NCI-H146 treated with DMSO at 0.1 percent for 48 hours (cell line): ENCODE measurements at regions not wholly inside any gene's neighbourhood (a gene's known extent, or its start where the extent isn't known, plus 50 kb on each side); places are given as distances from the start of the nearest gene placed in this dataset.

Experiments
- DNase-seq: peaks from one replicate; lab custom pipeline; 2025; ENCODE audit not compliant: unreplicated experiment; lab: John Stamatoyannopoulos, UW

DNA sequence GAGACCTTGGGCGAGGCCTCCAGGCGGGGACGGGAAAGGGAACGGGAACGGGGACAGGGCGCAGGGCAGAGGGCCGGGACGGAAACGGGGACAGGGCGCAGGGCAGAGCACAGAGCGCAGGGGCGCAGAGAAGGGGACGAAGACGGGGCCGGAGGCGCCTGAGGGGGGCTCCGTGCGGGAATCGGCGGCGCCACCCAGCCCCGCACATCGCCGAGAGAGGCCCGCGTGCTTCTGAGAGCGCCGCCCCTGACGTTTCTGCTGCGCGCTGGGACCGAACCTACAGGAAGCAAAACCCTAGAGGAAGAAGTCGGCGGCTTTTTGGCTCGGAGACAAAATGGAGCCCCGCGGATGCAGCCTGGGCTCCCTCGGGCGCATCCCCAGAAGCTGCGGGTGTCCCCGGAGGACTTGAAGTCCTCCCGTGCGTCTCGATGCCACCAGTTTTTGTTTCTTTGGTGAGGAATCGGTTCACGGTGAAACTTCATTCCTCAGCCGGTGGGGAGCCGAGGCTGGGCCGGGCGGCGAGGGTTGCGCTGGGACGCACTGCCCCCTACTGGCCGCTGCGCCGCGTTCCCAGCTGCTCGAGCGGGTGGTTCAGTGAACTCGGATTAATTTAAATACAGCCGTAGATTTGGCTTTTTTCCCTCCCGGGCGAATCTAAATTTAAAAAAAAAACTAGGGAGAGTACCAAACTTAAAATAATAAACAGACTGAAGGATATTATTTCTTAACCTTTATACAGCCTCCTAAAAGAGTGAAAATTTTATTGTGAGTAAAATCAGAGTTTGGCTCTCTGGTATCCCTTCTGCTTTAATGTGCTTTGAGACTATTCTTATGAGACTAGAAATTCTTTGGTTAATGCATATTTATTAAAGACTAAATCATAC is 350.0 kb upstream of the ARGLU1 start:
- DNase-seq = peak; percentile 33

DNA sequence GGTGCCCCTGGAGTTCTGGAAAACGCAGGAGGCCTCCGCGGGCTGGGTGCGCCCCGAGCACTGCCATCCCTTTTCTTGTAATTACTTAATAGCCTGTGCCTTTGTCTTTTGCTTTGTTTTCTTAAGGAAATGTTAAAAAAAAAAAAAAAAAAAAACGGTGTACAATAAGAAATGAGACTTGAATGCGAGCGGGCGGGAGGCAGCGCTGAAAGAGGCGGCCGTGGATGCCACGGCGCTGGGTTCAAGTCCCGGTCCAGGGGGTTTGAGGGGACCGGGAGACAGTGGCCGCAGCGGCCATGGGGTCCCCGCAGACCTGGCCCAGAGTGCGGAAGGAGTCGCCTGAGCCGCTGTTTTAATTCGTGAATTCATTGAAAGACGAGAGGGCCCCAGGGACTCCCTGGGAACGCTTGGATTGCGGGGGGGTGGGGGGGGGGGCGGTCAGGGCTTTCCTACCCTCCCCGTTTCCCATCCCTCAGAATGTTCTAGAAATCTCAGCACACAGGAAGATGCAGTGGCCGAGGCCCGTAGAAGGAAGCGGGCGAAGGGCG is 349.2 kb upstream of the ARGLU1 start:
- no peak for DNase-seq

DNA sequence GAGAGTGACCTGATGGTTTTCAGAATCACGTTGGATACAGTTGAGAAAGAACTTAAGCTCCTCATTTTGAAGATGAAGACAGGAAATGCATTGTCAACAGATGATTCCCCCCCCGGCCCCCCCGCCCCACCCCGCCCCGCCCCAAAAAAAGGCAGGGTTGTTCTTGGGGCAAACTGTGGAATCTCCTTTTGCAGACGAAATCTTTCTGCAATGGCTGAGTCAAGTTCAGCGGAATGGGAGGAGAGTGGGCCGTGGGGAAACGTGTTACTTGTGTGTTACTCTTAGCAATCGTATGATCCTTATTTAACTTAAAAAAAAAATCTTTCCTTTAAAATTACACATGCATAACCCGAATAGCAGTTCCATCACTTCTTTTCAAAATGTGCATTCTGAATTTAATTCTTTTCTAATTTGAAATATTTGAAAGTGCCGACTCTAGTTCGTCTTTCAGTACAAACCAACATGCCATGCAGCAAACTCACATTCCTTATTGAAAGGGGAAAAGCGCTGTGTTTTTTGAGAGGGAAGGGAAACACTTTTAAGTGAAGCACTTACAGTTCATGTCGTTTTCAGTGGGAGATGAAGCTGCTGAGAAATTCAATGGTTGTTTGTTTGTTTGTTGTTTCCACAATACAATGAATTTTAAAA is 348.5 kb upstream of the ARGLU1 start:
- no peak for DNase-seq

DNA sequence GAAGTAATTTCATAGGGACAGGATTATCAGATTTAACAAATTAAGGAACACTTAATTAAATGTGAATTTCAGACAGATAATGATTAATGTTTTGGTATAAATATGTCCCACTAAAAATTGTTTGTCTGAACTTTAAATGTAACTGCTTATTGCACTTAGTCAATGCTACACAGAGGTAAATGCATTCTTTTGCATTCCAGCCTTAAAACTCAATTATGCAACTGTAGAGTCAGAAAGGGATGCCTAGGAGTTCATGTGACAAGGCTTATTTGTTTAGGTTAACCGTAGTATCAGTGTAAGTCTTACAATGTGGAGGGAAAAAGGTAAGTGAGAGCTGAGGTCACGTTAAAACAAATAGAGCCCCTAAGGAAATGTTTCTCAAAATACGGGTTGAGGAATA is 347.2 kb upstream of the ARGLU1 start:
- no peak for DNase-seq

DNA sequence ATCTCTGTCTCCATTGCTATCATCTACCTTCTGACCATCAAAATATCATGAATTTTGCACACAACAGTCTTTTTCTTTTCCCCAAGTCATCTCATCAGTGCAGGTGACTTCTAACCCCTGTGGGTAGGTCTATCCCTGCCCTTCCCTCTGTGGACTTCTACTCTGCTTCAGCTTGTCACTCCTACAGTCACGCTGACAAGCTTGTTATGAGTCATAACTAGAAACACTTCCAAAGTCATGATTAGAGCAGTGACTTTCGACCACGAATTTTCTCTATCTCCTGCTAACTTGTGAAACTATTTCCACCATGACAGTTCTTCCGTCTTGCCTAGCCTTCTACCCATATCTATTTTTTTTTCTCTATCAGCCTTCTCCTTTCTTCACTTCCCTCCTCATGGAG is 343.7 kb upstream of the ARGLU1 start:
- no peak for DNase-seq

DNA sequence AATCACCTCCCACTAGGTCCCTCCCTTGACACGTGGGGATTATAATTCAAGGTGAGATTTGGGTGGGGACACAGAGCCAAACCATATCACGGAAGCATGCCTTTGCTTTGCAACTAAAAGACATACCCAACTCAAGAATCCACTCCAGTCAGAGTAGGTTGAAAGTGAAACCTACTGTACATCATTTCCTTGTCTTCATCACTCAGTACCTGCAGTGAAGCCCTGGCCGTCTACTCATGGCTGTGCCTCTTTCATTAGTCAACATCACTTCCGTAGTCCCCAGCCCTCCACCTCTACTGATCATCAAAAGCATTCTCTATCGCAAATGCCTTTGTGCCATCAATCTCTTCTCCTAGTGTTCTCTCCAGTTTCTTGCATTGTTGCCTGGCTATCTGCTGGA is 343.1 kb upstream of the ARGLU1 start:
- no peak for DNase-seq

DNA sequence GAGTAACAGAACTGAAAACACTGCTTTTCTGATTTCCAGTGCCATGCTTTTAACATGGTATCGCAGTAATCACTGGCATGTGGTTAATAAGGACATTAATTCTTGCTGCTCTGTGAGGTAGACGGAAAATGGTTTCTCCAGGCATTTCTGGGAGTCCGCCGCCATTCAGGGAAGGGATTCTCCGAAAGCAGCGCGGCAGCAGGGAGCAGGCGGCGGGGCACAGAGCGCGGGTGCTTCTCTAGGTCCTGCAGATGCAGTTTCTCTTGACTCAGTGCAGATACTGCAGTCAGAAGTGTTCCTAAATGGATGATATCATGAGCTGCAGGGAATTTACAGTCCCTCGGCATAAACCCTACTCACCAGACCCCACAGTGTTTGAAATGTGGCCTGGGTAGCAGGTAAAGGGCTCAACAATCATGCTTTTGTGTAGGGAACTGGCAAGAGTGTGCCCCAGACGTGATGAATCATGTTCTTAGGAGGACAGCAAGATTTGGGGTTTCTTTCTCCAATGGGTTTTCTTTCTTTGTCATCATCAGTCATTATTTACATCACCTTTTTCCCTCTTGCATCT is 338.6 kb upstream of the ARGLU1 start:
- DNase-seq = no peak

DNA sequence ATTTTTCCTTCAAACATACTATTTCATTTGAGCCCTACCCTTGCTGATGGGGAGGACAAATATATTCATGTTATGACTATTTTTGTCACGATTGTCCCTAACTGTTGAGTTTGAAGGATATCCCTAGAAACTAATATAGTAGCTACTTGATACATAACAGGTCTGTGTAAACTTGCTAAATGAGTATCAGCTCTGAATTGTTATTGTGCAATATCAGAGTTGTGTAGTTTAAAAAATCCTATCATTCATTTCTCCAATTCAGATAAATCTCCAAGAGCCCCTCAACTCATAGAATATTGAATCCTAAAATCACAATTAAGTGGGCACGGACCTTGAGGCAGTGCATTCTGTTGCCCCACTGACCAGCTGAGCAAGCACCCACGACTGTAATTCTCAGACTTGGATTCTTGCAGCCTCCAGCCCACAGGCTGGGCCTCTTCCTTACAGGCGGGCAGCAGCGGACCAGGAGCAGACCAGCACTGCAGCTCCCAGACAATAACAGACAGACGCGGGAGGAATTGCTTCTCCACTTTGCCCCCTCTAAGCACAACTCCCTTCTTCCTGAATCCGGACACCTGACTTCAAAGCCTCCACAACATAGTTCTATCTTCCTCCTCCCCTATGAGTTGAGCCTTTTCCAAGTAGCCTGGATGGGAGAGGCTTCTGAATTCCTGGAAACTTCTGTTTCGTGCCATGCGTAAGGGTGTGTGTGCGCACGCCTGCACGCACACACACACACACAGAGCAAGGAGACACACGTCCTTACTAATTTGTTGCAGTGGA is 337.6 kb upstream of the ARGLU1 start:
- DNase-seq = no peak

DNA sequence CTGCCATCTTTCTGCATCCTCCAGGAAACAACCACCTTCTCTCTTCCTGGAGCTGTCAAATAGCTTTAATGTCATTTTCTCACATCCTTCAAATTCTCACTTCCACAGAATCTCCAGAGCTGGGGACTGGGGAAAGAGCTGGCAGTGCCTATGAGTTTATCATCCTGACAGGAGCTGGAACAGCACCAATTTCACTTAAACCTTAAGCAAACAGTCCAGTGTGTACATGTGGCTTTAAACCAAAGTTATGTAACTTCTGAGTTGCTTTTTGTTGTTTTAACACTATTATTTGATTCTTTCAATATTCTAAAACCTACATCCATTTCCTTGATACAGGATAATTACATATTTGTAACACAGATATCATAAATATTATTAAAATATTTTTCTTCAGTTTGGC is 331.5 kb upstream of the ARGLU1 start:
- no peak for DNase-seq

DNA sequence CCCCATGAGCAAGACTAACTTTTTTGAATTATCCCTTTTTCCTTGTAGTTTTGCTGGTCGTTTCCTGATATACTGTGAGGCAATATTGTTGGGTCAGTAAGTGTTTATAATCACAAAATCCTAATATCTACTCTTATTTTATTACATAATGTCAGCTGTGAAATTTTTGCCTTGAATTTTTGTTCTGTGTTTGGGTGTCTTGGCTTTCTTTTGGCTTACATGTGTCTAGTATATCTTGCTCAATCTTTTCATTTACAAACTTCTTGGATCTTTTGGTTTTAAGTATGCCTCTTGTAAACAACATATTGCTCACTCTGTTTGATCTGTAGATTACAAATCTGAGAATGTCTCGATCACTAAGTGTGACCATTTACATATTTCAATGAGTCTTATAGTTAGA is 330.3 kb upstream of the ARGLU1 start:
- no peak for DNase-seq

DNA sequence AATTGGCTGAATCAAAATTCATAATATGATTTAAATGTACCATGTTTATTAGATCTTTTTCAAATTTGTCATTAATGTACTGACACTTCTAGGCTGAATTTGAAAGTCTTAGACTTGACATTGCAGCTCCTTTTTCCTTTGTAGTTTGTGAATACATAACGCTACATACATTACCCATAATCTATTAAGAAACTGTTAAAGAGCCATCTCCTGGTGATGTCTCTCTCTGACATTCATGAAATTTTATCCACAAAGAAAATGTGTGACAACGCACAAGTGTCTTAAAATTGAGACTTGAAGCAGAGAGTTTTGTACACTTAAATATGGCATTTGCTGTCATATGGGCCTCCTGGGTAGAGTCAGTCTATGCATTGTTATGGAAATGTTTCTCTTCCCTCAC is 320.2 kb upstream of the ARGLU1 start:
- DNase-seq = no peak

DNA sequence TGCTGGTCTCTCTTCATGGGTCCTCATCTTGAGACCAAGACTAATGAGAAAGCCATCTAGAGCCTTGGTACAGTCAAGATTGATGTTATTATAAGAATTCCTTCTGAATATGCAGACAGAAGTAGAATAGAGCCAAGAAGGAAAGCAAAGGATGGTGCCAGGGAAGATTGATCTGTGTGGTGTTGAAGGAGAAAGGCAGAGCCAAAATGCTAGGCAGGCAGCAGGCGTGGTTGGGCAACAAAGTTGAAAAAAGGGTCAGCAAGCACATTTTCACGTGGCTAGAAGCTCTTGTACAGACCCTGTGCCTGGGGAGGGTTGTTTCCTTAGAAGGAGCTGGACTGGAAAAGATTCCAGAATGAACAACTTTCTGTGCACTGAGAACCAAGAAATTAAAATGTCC is 319.7 kb upstream of the ARGLU1 start:
- DNase-seq = no peak

DNA sequence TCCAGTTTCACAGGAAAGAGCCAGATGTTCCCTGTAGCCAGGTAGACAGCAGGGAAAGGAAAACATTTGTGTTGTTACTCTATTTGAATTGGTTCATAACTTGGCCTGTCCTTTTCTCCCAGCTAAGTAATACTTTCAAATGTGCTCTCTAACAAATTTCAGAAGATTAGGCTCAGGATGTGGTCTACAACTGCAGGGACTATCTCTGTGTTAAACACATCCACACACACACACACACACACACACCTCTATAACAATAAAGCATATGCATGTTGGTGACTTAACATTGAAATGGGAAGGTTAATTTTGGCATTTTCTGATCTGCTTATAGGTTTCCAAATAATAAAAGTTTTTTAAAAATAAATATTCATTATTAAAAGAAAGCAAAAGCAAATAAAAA is 316.0 kb upstream of the ARGLU1 start:
- DNase-seq = no peak

DNA sequence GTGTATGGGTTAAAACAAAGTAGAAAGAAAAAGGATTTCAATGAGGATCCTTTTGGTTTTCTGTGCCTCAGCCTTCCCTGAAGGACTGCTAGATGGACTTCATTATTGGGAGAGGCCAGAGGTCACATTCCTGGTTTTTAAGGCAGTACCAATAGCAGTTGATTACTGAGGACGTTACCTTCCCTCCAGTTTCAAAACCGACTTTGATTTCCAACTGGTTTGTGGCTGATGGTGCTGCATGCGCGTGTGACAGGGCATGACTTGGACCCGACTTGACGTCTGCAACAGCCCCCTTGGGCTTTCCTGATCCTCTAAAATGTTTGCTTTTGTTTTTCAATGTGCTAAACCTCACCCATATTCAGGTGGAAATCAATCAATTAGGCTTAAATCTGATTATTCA is 314.3 kb upstream of the ARGLU1 start:
- no peak for DNase-seq

DNA sequence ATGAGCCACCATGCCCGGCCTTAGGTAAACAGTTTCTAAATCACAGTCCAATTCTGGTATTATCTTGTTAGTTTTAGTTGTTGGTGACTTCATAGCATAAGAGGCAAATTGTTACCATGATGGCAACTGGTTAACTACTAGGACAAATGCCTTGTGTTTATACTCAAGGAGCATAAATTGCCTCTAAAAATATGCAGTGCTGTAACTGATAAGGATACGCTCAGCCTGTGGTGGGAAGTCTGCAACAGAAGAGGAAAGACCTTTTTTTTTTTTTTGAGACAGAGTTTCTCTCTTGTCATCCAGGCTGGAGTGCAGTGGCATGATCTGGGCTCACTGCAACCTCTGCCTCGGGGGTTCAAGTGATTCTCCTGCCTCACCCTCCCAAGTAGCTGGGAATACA is 311.9 kb upstream of the ARGLU1 start:
- no peak for DNase-seq

DNA sequence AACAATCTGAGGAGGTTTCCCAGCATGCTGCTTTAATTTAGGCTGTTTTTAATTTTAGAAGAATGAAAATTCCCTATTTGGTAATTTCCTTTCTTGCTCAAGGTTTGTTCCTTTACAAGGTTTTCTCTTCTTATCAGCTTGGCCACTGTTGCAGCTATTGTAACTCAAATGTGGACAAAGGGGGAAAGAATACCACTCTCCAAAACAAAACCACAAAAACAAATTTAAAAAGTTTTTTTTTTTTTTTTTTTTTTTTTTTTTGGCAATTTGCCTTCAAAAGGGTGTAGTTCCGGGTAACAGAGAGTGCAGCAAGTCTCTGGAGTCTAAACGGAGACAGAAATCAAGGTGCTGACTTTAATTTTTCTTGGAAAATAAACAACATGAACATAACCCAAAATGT is 306.4 kb upstream of the ARGLU1 start:
- no peak for DNase-seq

DNA sequence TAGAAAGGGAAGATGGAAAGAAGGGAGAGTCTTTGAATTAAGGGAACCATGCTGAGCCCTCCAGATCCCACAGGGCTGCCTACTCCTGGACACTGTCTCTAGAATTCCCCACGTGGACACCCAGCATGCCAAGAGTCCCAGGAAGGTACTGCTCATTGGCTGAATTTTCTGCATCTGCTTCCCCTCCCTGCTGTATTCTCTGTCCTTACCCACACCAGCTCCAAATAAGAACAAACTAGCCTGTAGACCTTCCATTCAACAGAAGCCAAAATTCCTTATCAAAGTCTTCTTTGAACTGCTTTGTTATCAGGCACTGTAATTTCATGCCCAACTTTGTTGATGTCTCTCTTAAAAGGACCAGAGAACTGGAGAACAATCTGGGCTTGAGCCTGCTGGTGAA is 305.9 kb upstream of the ARGLU1 start:
- DNase-seq = no peak

DNA sequence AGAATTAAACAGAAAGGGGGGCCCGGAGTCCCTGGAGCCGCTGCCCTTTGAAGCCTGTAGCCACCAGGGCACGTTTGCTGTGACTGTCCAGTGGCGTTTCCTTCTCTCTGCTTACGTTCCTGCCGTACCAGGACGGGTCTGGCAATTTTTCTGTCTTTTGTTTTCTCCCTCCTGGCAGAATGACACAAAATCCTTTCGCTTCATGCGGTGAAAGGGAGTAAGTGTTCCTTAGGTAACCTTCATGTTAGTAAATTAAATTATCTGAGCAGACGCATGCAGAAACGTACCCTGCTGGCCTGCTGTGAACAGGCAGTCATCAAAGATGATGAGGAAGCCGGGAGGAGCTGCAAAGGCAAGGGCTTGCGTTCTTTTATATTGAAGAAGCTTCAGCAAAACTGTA is 299.3 kb upstream of the ARGLU1 start:
- DNase-seq = no peak

DNA sequence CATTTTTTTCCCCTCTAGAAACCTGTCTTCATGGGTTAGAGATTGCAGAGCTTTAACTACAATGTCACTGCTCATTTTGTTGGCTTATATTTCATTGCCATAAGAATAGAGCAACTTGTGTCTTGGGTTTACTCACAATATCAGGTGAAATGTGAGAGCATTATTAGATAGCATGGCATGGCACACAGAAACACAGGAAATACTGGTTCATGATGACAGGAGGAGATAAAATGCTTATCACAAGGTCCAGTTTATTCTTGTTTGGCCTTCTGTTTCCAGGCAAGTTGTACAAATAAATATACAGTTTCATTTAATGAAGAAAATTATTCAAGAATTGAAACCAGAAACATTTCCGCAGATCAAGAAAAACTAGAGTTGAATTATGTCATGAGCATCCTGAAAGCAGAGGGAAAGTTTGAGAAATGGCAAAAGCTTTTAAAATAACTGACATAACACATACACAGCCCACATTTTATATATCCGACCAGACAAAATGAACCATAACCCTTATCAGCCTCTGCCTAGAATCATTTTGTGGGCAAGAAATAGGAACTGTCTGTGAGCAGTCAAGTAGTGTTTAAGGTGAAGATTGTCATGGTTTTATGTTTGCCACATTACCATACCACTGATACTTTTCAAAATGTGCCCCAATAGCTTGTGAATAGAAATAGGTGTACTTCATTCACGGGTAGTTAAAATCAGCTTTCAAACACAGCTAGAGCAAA is 297.9 kb upstream of the ARGLU1 start:
- DNase-seq = no peak

DNA sequence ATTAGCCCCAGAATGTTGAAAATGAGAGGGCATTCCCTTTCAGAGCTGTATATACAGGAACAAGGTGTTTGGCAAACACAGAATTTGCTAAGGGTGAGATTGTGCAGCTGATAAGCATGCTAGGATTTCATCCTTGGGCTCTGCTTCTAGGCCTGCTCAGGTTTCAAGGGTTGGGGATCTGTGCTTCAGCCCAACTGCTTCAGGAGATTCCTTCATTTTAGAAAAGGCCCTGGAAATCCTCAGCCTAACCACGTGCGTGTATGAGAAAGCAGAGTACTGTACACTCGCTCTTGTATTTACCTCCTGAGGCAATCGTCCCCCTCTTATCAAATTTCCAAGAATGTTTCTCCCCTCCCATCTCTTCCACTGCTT is 291.6 kb upstream of the ARGLU1 start:
- DNase-seq = no peak
